ENCODE measurements at regions not wholly inside any gene's neighbourhood (a gene's known extent, or its start where the extent isn't known, plus 50 kb on each side); places are given as distances from the start of the nearest gene placed in this dataset.

DNA sequence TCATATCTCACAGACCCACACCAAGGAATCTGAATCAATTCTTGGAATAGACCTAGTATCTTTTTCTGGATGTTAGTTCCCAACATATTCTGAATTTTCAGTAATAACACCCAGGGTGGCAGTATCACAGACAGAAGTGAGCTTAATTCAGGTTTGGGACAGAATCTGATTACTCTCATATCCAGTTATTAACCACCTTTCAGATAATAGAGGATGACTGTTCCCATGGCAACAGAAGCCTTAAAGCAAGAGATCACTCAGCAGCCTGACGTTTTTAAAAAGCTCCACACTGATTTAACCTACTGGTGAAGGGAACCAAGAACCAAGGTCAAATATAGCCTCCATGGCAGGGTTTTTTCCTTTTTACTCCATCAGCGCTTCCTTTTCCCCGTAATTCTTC is 68.4 kb downstream of the ACTBL2 start:
- TF ChIP-seq POLR2A (IDR thresholded peaks at IDR 0.05), result no peak
- TF ChIP-seq CTCF (IDR thresholded peaks at IDR 0.05), result no peak

Measured in ovary (tissue), 3 donors.